Kidney epithelial cell (primary cell): ENCODE measurements at regions not wholly inside any gene's neighbourhood (a gene's known extent, or its start where the extent isn't known, plus 50 kb on each side); places are given as distances from the start of the nearest gene placed in this dataset.

Source experiments
- DNase-seq: peaks from one replicate; pipeline ENCODE4 v3.0.0-alpha.2; 2010; ENCODE audit warnings: low read depth
- H3K27me3 ChIP-seq: 2 replicates; pipeline ENCODE4 v1.6.0; 2011; ENCODE audit warnings: low read length; ENCODE audit not compliant: control insufficient read depth, insufficient read depth
- H3K36me3 ChIP-seq: 2 replicates; pipeline ENCODE4 v1.5.1; 2011; ENCODE audit warnings: low read length; ENCODE audit not compliant: control insufficient read depth, insufficient read depth
- H3K4me3 ChIP-seq: 2 replicates; pipeline ENCODE4 v1.5.1; 2011; ENCODE audit warnings: low read depth, mild to moderate bottlenecking, control low read depth, low read length
- TF ChIP-seq, protein P1 (sequence below): IDR thresholded peaks from 2 replicates; pipeline ENCODE4 v1.5.1; 2011; ENCODE audit warnings: mild to moderate bottlenecking, moderate library complexity, low read length, control low read depth, inconsistent platforms; ENCODE audit not compliant: insufficient read depth, poor library complexity, severe bottlenecking

- Histone ChIP-seq H3K4me3 (no peak overlapping the region), H3K36me3 (no peaks in the 10 kb centered on the region), H3K27me3 (no peaks in the 10 kb centered on the region)
- TF ChIP-seq, protein P1, sequence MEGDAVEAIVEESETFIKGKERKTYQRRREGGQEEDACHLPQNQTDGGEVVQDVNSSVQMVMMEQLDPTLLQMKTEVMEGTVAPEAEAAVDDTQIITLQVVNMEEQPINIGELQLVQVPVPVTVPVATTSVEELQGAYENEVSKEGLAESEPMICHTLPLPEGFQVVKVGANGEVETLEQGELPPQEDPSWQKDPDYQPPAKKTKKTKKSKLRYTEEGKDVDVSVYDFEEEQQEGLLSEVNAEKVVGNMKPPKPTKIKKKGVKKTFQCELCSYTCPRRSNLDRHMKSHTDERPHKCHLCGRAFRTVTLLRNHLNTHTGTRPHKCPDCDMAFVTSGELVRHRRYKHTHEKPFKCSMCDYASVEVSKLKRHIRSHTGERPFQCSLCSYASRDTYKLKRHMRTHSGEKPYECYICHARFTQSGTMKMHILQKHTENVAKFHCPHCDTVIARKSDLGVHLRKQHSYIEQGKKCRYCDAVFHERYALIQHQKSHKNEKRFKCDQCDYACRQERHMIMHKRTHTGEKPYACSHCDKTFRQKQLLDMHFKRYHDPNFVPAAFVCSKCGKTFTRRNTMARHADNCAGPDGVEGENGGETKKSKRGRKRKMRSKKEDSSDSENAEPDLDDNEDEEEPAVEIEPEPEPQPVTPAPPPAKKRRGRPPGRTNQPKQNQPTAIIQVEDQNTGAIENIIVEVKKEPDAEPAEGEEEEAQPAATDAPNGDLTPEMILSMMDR = no peak
- DNase-seq = no peak
These were observed 191.2 kb downstream of the BCAS1 start for GRCh38 chr20:53879048-53879684.

DNA sequence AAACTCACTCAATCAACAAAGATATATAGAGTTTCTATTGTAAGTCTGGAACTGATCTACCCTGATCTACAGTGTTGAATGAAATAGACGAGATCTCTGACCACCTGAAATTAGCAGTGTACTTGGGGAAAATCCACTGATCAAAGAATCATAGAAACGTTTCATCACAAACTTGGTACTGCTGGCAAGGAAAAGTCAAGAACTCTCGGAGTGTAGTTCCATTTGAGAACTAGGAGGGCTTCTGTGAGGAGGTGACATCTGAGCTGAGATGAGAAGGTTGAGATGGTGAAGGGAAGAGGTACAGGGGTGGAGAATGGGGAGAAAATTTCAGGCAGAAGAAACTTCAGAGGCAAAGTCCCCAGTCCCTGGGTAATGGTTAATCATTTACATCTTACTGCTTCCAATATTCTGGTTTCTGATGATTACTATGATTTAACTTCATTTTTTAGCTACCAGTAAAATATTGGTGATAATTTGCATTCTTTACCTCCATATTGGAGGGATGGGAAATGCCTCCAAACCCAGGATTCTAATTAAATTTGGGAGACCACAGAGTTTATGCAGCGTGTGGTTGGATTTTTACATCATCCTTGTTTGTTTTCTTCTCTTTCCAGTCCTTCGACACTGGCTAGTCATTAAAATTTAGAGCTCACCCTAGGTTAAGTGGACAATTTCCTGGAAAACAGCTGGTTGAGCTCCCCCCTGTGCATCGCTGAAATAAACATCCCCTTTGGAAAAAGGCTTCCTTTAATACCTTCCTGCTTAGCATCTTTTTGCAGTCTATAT, 191.9 kb downstream of the BCAS1 start:
- Histone ChIP-seq H3K27me3 (no peaks in the 10 kb centered on the region), H3K4me3 (no peak overlapping the region), H3K36me3 (no peaks in the 10 kb centered on the region)
- DNase-seq = no peak
- TF ChIP-seq, protein P1 = no peak

- DNase-seq = no peak
- TF ChIP-seq, protein P1 = no peak
- Histone ChIP-seq H3K4me3 (no peak overlapping the region), H3K36me3 (no peaks in the 10 kb centered on the region), H3K27me3 (no peaks in the 10 kb centered on the region)
These were observed 193.4 kb downstream of the BCAS1 start for GRCh38 chr20:53876956-53877355.

- no peak for DNase-seq
- no peak overlapping the region for H3K4me3 ChIP-seq
- TF ChIP-seq, protein P1 = no peak
- no peaks in the 10 kb centered on the region for H3K27me3 ChIP-seq
- no peaks in the 10 kb centered on the region for H3K36me3 ChIP-seq
These were observed 193.9 kb downstream of the BCAS1 start for GRCh38 chr20:53876470-53876869.

- H3K36me3 ChIP-seq = no peaks in the 10 kb centered on the region
- DNase-seq = no peak
- TF ChIP-seq, protein P1 = no peak
- no peaks in the 10 kb centered on the region for H3K27me3 ChIP-seq
- no peak overlapping the region for H3K4me3 ChIP-seq
These were observed 194.9 kb downstream of the BCAS1 start for GRCh38 chr20:53875452-53875851.
